ENCODE measurements at regions not wholly inside any gene's neighbourhood (a gene's known extent, or its start where the extent isn't known, plus 50 kb on each side); places are given as distances from the start of the nearest gene placed in this dataset.

- no peak for TF ChIP-seq CTCF (IDR thresholded peaks at IDR 0.05)
- TF ChIP-seq, protein P1, sequence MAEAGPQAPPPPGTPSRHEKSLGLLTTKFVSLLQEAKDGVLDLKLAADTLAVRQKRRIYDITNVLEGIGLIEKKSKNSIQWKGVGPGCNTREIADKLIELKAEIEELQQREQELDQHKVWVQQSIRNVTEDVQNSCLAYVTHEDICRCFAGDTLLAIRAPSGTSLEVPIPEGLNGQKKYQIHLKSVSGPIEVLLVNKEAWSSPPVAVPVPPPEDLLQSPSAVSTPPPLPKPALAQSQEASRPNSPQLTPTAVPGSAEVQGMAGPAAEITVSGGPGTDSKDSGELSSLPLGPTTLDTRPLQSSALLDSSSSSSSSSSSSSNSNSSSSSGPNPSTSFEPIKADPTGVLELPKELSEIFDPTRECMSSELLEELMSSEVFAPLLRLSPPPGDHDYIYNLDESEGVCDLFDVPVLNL (CRISPR knock-in tag; IDR thresholded peaks at IDR 0.05; ENCODE audit: borderline replicate concordance, low read depth) = no peak
Measured at GRCh38 chr1:47548637-47549036, 110.8 kb downstream of the FOXD2 start.

Measured in WTC11 (cell line).